Lower leg skin (tissue), 4 donors: ENCODE measurements at regions not wholly inside any gene's neighbourhood (a gene's known extent, or its start where the extent isn't known, plus 50 kb on each side); places are given as distances from the start of the nearest gene placed in this dataset.

Source experiments
- DNase-seq, 2 donors: peaks; one replicate each; pipeline ENCODE4 v3.0.0-alpha.2; 2019; ENCODE audit warnings: low spot score in 2 of 2
- H3K4me3 ChIP-seq: fragments of 200-600 bp; sonication (generic); 2 replicates; pipeline ENCODE4 v1.5.1; 2017; ENCODE audit warnings: mild to moderate bottlenecking, low read depth; ENCODE audit not compliant: poor library complexity, severe bottlenecking
- CTCF ChIP-seq, 3 donors: fragments of 450-650 bp; IDR thresholded peaks; one replicate each; pipeline ENCODE4 v1.5.1; 2016; ENCODE audit warnings: antibody characterized with exemption in 3 of 3, mild to moderate bottlenecking in 3 of 3, moderate library complexity in 2 of 3
- POLR2A ChIP-seq, 2 donors: fragments of 450-650 bp; IDR thresholded peaks; one replicate each; pipeline ENCODE4 v1.6.1; 2016 to 2017; ENCODE audit warnings: antibody characterized with exemption in 2 of 2, mild to moderate bottlenecking in 1 of 2, moderate library complexity in 1 of 2
- WGBS, 2 donors: methylation state at CpG; one replicate each; pipeline ENCODE4 v1.1.5; 2018; 5-methylcytosine and 5-hydroxymethylcytosine counted together
- intact Hi-C: fragments of 100-400 bp; cut with DNase I; formaldehyde crosslinking; loops from one replicate; pipeline ENCODE4 v1.15.0; 2023; ENCODE audit warnings: low total_unique reads

GRCh38 chr3:153595186-153595815 is 433.3 kb downstream of the RAP2B start:
- no peak overlapping the region for H3K4me3 ChIP-seq
- intact Hi-C loops = loop anchor here (10.0 kb wide), 1 partner anchor 550 kb away; no protein-coding TSS in a partner anchor
- no peak for DNase-seq
- TF ChIP-seq POLR2A (IDR thresholded peaks at IDR 0.05) (no peak), CTCF (IDR thresholded peaks at IDR 0.05) (no peak)

GRCh38 chr3:153596401-153596800 is 434.4 kb downstream of the RAP2B start:
- no peak for DNase-seq
- WGBS, 2 donors = 84 to 92% methylated on average over 4 of the region's 4 CpGs
- intact Hi-C loops = loop anchor here (10.0 kb wide), 1 partner anchor 552 kb away; no protein-coding TSS in a partner anchor
- H3K4me3 ChIP-seq = no peak overlapping the region
- TF ChIP-seq POLR2A (IDR thresholded peaks at IDR 0.05) (no peak), CTCF (IDR thresholded peaks at IDR 0.05) (no peak)

- WGBS, 2 donors = 19 to 30% methylated on average over 2 of the region's 2 CpGs
- TF ChIP-seq CTCF (IDR thresholded peaks at IDR 0.05) (no peak), POLR2A (IDR thresholded peaks at IDR 0.05) (no peak)
- intact Hi-C loops = loop anchor here (10.0 kb wide), 1 partner anchor 555 kb away; no protein-coding TSS in a partner anchor
- no peak overlapping the region for H3K4me3 ChIP-seq
- no peak for DNase-seq
Measured at GRCh38 chr3:153599685-153600084, 437.7 kb downstream of the RAP2B start.

GRCh38 chr3:153600896-153601295 is 438.9 kb downstream of the RAP2B start:
- DNase-seq = no peak
- 53 to 55% methylated on average over 2 of the region's 2 CpGs for WGBS, 2 donors
- intact Hi-C loops = no loop called here
- H3K4me3 ChIP-seq = no peak overlapping the region
- no peak for TF ChIP-seq CTCF (IDR thresholded peaks at IDR 0.05)
- TF ChIP-seq POLR2A (IDR thresholded peaks at IDR 0.05) = no peak

GRCh38 chr3:153601374-153601853 is 439.4 kb downstream of the RAP2B start:
- TF ChIP-seq CTCF (IDR thresholded peaks at IDR 0.05) (no peak), POLR2A (IDR thresholded peaks at IDR 0.05) (no peak)
- intact Hi-C loops = no loop called here
- H3K4me3 ChIP-seq = no peak overlapping the region
- 82 to 89% methylated on average over 1 of the region's 1 CpG for WGBS, 2 donors
- no peak for DNase-seq

GRCh38 chr3:153602801-153603200 is 440.8 kb downstream of the RAP2B start:
- H3K4me3 ChIP-seq = no peak overlapping the region
- TF ChIP-seq CTCF (IDR thresholded peaks at IDR 0.05) = no peak
- TF ChIP-seq POLR2A (IDR thresholded peaks at IDR 0.05) = no peak
- intact Hi-C loops = no loop called here
- WGBS, 2 donors = 91 to 100% methylated on average over 1 of the region's 1 CpG
- no peak for DNase-seq
